ENCODE measurements at regions not wholly inside any gene's neighbourhood (a gene's known extent, or its start where the extent isn't known, plus 50 kb on each side); places are given as distances from the start of the nearest gene placed in this dataset.

DNA sequence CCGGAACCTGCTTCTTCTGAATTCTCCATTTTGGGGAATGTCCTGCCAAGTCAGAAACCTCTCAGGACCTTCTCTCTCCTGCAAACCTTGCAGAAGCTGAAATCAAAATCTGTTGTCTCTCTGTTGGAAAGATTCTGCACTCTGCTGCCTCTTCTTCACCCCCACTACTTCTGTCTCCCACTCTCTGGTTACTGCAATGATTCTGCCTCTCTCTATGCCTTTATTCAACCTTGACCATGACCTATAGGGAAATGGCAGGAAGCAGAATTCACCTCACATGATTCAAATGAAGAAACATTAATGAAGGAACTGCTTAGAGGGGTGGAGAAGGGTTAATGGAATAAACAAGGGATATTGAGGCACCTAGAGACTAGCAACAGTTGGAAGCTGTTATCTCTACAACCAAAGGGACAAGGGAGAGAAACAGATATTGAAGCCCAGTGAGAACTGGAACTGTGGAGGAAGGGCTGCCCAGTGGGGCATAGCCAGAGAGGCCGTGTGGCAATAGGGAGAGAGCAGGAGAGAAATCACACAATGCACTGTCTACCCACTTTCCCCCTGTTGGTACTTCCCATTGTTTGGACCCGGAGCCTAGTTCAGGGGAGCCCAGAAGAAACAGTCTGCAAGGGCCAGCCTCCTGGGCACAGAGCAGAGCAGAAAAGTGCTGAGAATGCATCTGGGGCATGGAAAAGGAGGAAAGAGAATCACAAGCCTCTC lies 76.1 kb upstream of the JUN start:
- TF ChIP-seq, protein P1, sequence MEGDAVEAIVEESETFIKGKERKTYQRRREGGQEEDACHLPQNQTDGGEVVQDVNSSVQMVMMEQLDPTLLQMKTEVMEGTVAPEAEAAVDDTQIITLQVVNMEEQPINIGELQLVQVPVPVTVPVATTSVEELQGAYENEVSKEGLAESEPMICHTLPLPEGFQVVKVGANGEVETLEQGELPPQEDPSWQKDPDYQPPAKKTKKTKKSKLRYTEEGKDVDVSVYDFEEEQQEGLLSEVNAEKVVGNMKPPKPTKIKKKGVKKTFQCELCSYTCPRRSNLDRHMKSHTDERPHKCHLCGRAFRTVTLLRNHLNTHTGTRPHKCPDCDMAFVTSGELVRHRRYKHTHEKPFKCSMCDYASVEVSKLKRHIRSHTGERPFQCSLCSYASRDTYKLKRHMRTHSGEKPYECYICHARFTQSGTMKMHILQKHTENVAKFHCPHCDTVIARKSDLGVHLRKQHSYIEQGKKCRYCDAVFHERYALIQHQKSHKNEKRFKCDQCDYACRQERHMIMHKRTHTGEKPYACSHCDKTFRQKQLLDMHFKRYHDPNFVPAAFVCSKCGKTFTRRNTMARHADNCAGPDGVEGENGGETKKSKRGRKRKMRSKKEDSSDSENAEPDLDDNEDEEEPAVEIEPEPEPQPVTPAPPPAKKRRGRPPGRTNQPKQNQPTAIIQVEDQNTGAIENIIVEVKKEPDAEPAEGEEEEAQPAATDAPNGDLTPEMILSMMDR (IDR thresholded peaks at IDR 0.05), result no peak
- TF ChIP-seq POLR2A (IDR thresholded peaks at IDR 0.05) (no peak), EP300 (IDR thresholded peaks at IDR 0.05) (no peak)

Data from ovary (tissue), 3 donors.